ENCODE measurements at regions not wholly inside any gene's neighbourhood (a gene's known extent, or its start where the extent isn't known, plus 50 kb on each side); places are given as distances from the start of the nearest gene placed in this dataset.
"Not testable (repeated sequence)": the region's sequence is repeated elsewhere in the genome, so short reads cannot be mapped to it uniquely, and the experiment has no call there.

GRCh38 chr6:19692506-19693298 lies 144.5 kb upstream of the ID4 start:
- DNase-seq (ENCODE audit: low spot score): no peak

- no peak for DNase-seq (ENCODE audit: low spot score)
Measured at GRCh38 chr6:19694697-19695096, 142.5 kb upstream of the ID4 start.

- DNase-seq (ENCODE audit: low spot score): no peak
Measured at GRCh38 chr6:19697744-19698290, 139.4 kb upstream of the ID4 start.

GRCh38 chr6:19699932-19700331 lies 137.2 kb upstream of the ID4 start:
- DNase-seq (ENCODE audit: low spot score): no peak

GRCh38 chr6:19705606-19706005 lies 131.6 kb upstream of the ID4 start:
- no peak for DNase-seq (ENCODE audit: low spot score)

GRCh38 chr6:19712012-19712688 lies 125.0 kb upstream of the ID4 start:
- no peak for DNase-seq (ENCODE audit: low spot score)

GRCh38 chr6:19712998-19713397 lies 124.2 kb upstream of the ID4 start:
- no peak for DNase-seq (ENCODE audit: low spot score)

GRCh38 chr6:19713411-19713810 lies 123.8 kb upstream of the ID4 start:
- DNase-seq (ENCODE audit: low spot score): no peak

GRCh38 chr6:19713984-19714383 lies 123.2 kb upstream of the ID4 start:
- DNase-seq (ENCODE audit: low spot score): no peak

GRCh38 chr6:19714434-19715166 lies 122.6 kb upstream of the ID4 start:
- no peak for DNase-seq (ENCODE audit: low spot score)

GRCh38 chr6:19715167-19715551 lies 122.0 kb upstream of the ID4 start:
- no peak for DNase-seq (ENCODE audit: low spot score)

GRCh38 chr6:19719691-19720128 lies 117.5 kb upstream of the ID4 start:
- no peak for DNase-seq (ENCODE audit: low spot score)

GRCh38 chr6:19721766-19722377 lies 115.3 kb upstream of the ID4 start:
- no peak for DNase-seq (ENCODE audit: low spot score)

- no peak for DNase-seq (ENCODE audit: low spot score)
Measured at GRCh38 chr6:19722999-19723398, 114.2 kb upstream of the ID4 start.

- no peak for DNase-seq (ENCODE audit: low spot score)
Measured at GRCh38 chr6:19723545-19723944, 113.6 kb upstream of the ID4 start.

GRCh38 chr6:19725436-19725835 lies 111.7 kb upstream of the ID4 start:
- DNase-seq (ENCODE audit: low spot score): not testable (repeated sequence)

- no peak for DNase-seq (ENCODE audit: low spot score)
Measured at GRCh38 chr6:19731282-19731681, 105.9 kb upstream of the ID4 start.

- no peak for DNase-seq (ENCODE audit: low spot score)
Measured at GRCh38 chr6:19734061-19734460, 103.1 kb upstream of the ID4 start.

- no peak for DNase-seq (ENCODE audit: low spot score)
Measured at GRCh38 chr6:19734519-19734918, 102.7 kb upstream of the ID4 start.

- no peak for DNase-seq (ENCODE audit: low spot score)
Measured at GRCh38 chr6:19736066-19736465, 101.1 kb upstream of the ID4 start.

- no peak for DNase-seq (ENCODE audit: low spot score)
Measured at GRCh38 chr6:19738010-19738409, 99.2 kb upstream of the ID4 start.

- DNase-seq (ENCODE audit: low spot score): no peak
Measured at GRCh38 chr6:19749722-19750121, 87.4 kb upstream of the ID4 start.
